B cell (primary cell): ENCODE measurements at regions not wholly inside any gene's neighbourhood (a gene's known extent, or its start where the extent isn't known, plus 50 kb on each side); places are given as distances from the start of the nearest gene placed in this dataset.

Experiments
- ATAC-seq: fragments of 200-7000 bp; cut with Tn5 transposase; one replicate; pipeline ENCODE4 v1.10.0; 2021; ENCODE audit warnings: low read depth, mild to moderate bottlenecking, moderate number of reproducible peaks, moderate library complexity
- CTCF ChIA-PET: fragments of 350-600 bp; sonication (Branson Sonifier 250); formaldehyde crosslinking; loops from one replicate; lab custom pipeline; 2021; ENCODE audit warnings: antibody characterized with exemption, inconsistent platforms; lab: Charles Lee
- POLR2A ChIA-PET: fragments of 350-600 bp; sonication (Branson Sonifier 250); formaldehyde crosslinking; loops from one replicate; lab custom pipeline; 2021; ENCODE audit warnings: antibody characterized with exemption; lab: Charles Lee
- DNase-seq: peaks from one replicate; pipeline ENCODE4 v3.0.0; 2013
- H2AFZ ChIP-seq: 2 replicates; pipeline ENCODE4 v1.6.1; 2012; ENCODE audit warnings: mild to moderate bottlenecking, low read depth, low read length; ENCODE audit not compliant: insufficient read depth, poor library complexity, severe bottlenecking
- H3K27ac ChIP-seq, 2 donors: 1 replicate in 1 of 2; 2 replicates in 1 of 2; pipeline ENCODE4 v1.5.1; 2012 to 2013; ENCODE audit warnings: low read length in 2 of 2, mild to moderate bottlenecking in 2 of 2, moderate library complexity in 1 of 2
- H3K27me3 ChIP-seq, 4 experiments: fragments of 200-600 bp in 1 of 4; sonication (generic) in 1 of 4; replicated peaks in 1 of 4; 1 replicate in 2 of 4; 2 replicates in 2 of 4; pipeline versions ENCODE4 v1.6.1 to v1.7.0; 2013 to 2016; ENCODE audit warnings: low read length in 3 of 4, mild to moderate bottlenecking in 2 of 4, mixed read lengths in 1 of 4, moderate library complexity in 1 of 4; ENCODE audit not compliant: insufficient read depth in 4 of 4, control insufficient read depth in 3 of 4; ENCODE audit errors: control extremely low read depth in 1 of 4
- H3K36me3 ChIP-seq, 2 experiments: replicated peaks in 1 of 2; 1 replicate in 1 of 2; 2 replicates in 1 of 2; pipeline versions ENCODE4 v1.6.1 to v1.7.1; 2013; ENCODE audit warnings: low read length in 1 of 2; ENCODE audit not compliant: insufficient read depth in 2 of 2, control insufficient read depth in 1 of 2; ENCODE audit errors: control extremely low read depth in 1 of 2, extremely low read depth in 1 of 2
- H3K4me1 ChIP-seq, 2 donors: fragments of 200-600 bp in 1 of 2; sonication (generic) in 1 of 2; 1 replicate in 1 of 2; 2 replicates in 1 of 2; pipeline versions ENCODE4 v1.5.1 to v1.6.1; 2013 to 2017; ENCODE audit warnings: low read length in 2 of 2; ENCODE audit not compliant: control insufficient read depth in 2 of 2, insufficient read depth in 2 of 2
- H3K4me2 ChIP-seq: replicated peaks from 2 replicates; pipeline ENCODE3; 2012; ENCODE audit warnings: mild to moderate bottlenecking, low read depth, low read length; ENCODE audit not compliant: poor library complexity, severe bottlenecking
- H3K4me3 ChIP-seq, 5 experiments: fragments of 200-600 bp in 1 of 5; sonication (generic) in 1 of 5; 1 replicate in 3 of 5; 2 replicates in 2 of 5; pipeline versions ENCODE4 v1.5.1 to v1.7.0; 2011 to 2016; ENCODE audit warnings: low read length in 4 of 5, mild to moderate bottlenecking in 4 of 5, low read depth in 2 of 5, control low read depth in 1 of 5, moderate library complexity in 1 of 5; ENCODE audit not compliant: insufficient read depth in 1 of 5; ENCODE audit errors: control extremely low read depth in 1 of 5, extremely low read depth in 1 of 5
- H3K79me2 ChIP-seq: fragments of 200-600 bp; sonication (generic); one replicate; pipeline ENCODE4 v1.6.0; 2016; ENCODE audit warnings: low read length; ENCODE audit not compliant: control insufficient read depth, insufficient read depth
- H3K9ac ChIP-seq: fragments of 200-600 bp; sonication (generic); 2 replicates; pipeline ENCODE4 v1.6.1; 2017; ENCODE audit warnings: mild to moderate bottlenecking, low read length, moderate library complexity
- H3K9me3 ChIP-seq, 3 donors: one replicate each; pipeline versions ENCODE4 v1.6.1 to v1.7.1; 2013; ENCODE audit warnings: low read length in 2 of 3; ENCODE audit not compliant: control insufficient read depth in 2 of 3, insufficient read depth in 1 of 3; ENCODE audit errors: control extremely low read depth in 1 of 3
- H4K20me1 ChIP-seq: 2 replicates; pipeline ENCODE4 v1.6.0; 2012; ENCODE audit warnings: mild to moderate bottlenecking, low read length; ENCODE audit not compliant: insufficient read depth, control insufficient read depth, poor library complexity, severe bottlenecking
- H3K27ac Mint-ChIP-seq: one replicate; pipeline ENCODE4 v1.8.0; 2021; ENCODE audit warnings: mixed read lengths
- H3K27me3 Mint-ChIP-seq: one replicate; pipeline ENCODE4 v1.8.0; 2021; ENCODE audit warnings: mixed read lengths
- H3K4me1 Mint-ChIP-seq: one replicate; pipeline ENCODE4 v1.8.0; 2021; ENCODE audit warnings: mixed read lengths
- H3K4me3 Mint-ChIP-seq: one replicate; pipeline ENCODE4 v1.8.0; 2021; ENCODE audit warnings: mixed read lengths
- H3K9me3 Mint-ChIP-seq: one replicate; pipeline ENCODE4 v1.8.0; 2022; ENCODE audit warnings: mixed read lengths; ENCODE audit not compliant: insufficient read depth
- EZH2 ChIP-seq: IDR thresholded peaks from 2 replicates; pipeline ENCODE4 v1.6.1; 2012; ENCODE audit warnings: borderline replicate concordance, low read depth, mild to moderate bottlenecking, moderate library complexity, low read length; ENCODE audit not compliant: insufficient read depth, poor library complexity, severe bottlenecking
- WGBS: methylation state at CpG from one replicate; pipeline ENCODE4 v1.1.5; 2013; ENCODE audit warnings: missing lambda C conversion rate; ENCODE audit not compliant: insufficient coverage; 5-methylcytosine and 5-hydroxymethylcytosine counted together
- intact Hi-C: fragments of 100-400 bp; cut with micrococcal nuclease; formaldehyde crosslinking; loops from one replicate; pipeline ENCODE4 v1.10.0; 2022
- TF ChIP-seq, protein P1 (sequence below): fragments of 200-600 bp; IDR thresholded peaks from one replicate; pipeline ENCODE4 v1.8.0; 2022; ENCODE audit warnings: antibody characterized with exemption, mild to moderate bottlenecking

DNA sequence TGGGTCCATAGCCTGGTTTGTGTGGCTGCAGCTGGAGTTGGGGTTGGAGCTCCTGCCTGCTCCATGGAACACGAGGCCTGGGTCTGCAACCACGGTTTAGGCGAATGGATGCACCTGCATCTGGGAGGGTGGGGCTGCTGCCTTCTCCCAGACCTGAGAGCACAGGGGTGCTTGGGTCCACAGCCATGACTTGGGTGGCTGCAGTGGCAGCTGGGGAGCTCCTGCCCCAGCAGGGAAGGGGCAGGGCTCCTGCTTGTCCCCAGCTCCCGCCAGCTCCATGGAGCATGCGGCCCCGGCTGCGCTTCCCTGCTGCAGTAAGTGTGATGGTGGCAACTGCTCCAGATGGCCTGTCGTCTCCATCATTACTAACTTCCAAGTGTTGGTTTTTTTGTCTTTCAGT, 571.1 kb upstream of the LRRN3 start:
- CTCF ChIA-PET = no interaction called here
- no peak overlapping the region for H3K27ac ChIP-seq
- POLR2A ChIA-PET = no interaction called here
- ATAC-seq = no peak
- H3K27me3 ChIP-seq = no peaks in the 10 kb centered on the region
- Mint-ChIP-seq H3K9me3 (peaks cover 4% of the 10 kb centered on the region), H3K4me1 (no peaks in the 10 kb centered on the region), H3K27ac (no peak overlapping the region), H3K27me3 (no peaks in the 10 kb centered on the region), H3K4me3 (no peak overlapping the region)
- TF ChIP-seq, protein P1, sequence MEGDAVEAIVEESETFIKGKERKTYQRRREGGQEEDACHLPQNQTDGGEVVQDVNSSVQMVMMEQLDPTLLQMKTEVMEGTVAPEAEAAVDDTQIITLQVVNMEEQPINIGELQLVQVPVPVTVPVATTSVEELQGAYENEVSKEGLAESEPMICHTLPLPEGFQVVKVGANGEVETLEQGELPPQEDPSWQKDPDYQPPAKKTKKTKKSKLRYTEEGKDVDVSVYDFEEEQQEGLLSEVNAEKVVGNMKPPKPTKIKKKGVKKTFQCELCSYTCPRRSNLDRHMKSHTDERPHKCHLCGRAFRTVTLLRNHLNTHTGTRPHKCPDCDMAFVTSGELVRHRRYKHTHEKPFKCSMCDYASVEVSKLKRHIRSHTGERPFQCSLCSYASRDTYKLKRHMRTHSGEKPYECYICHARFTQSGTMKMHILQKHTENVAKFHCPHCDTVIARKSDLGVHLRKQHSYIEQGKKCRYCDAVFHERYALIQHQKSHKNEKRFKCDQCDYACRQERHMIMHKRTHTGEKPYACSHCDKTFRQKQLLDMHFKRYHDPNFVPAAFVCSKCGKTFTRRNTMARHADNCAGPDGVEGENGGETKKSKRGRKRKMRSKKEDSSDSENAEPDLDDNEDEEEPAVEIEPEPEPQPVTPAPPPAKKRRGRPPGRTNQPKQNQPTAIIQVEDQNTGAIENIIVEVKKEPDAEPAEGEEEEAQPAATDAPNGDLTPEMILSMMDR = no peak
- TF ChIP-seq EZH2 = no peak
- no peaks in the 10 kb centered on the region for H3K36me3 ChIP-seq
- no peak overlapping the region for H3K4me2 ChIP-seq
- H3K4me1 ChIP-seq = no peaks in the 10 kb centered on the region
- no peak overlapping the region for H2AFZ ChIP-seq
- no peak overlapping the region for H3K9ac ChIP-seq
- no peaks in the 10 kb centered on the region for H4K20me1 ChIP-seq
- intact Hi-C loops = no loop called here
- no peak for DNase-seq
- no peaks in the 10 kb centered on the region for H3K79me2 ChIP-seq
- H3K4me3 ChIP-seq = no peak overlapping the region
- 78% methylated on average over 7 of the region's 8 CpGs for WGBS
- peaks cover 0 to 23% (median 0%) of the 10 kb centered on the region in 3 donors for H3K9me3 ChIP-seq

DNA sequence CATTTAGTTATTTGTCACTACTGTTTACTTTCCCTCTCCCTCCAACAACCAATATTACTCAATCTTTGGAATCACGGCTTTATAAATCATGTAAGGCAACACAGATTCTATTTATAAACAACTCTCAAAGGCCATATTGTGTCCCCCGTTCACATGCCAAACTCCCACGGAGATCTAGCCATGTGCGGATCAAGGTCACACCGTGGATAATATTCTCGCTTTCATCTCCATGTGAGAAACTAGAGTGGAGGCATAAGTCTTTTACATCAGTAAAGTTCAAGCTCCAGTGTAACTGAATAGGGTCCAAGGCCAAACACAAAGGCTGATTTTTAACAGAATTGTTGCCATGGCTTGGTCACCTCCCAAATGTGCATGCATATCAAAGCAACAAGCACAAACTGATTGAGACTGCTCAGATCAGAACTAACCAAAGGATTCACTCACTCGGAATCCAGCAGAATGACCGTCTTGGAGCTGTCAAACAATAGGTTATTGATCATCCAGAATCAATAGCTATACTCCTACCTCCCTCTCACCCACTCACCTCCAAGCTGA, 569.5 kb upstream of the LRRN3 start:
- intact Hi-C loops = no loop called here
- H3K9ac ChIP-seq = no peak overlapping the region
- H3K27ac ChIP-seq = no peak overlapping the region
- ChIA-PET POLR2A (no interaction called here), CTCF (no interaction called here)
- no peaks in the 10 kb centered on the region for H3K79me2 ChIP-seq
- H3K4me2 ChIP-seq = no peak overlapping the region
- ATAC-seq (no peak), DNase-seq (no peak)
- Mint-ChIP-seq H3K27ac (no peak overlapping the region), H3K27me3 (no peaks in the 10 kb centered on the region), H3K9me3 (peaks cover 4% of the 10 kb centered on the region), H3K4me3 (no peak overlapping the region), H3K4me1 (no peaks in the 10 kb centered on the region)
- no peak for TF ChIP-seq EZH2
- TF ChIP-seq, protein P1 = no peak
- no peaks in the 10 kb centered on the region for H3K27me3 ChIP-seq
- H3K36me3 ChIP-seq = no peaks in the 10 kb centered on the region
- 88% methylated on average over 8 of the region's 8 CpGs for WGBS
- no peak overlapping the region for H3K4me3 ChIP-seq
- H3K4me1 ChIP-seq = no peaks in the 10 kb centered on the region
- no peak overlapping the region for H2AFZ ChIP-seq
- no peaks in the 10 kb centered on the region for H4K20me1 ChIP-seq
- peaks cover 0 to 18% (median 0%) of the 10 kb centered on the region in 3 donors for H3K9me3 ChIP-seq
